MM.1S (cell line): ENCODE measurements at regions not wholly inside any gene's neighbourhood (a gene's known extent, or its start where the extent isn't known, plus 50 kb on each side); places are given as distances from the start of the nearest gene placed in this dataset.

ENCODE experiments used
- DNase-seq: peaks from one replicate; pipeline ENCODE4 v3.0.0-alpha.2; 2015
- H2AFZ ChIP-seq: fragments of 300-600 bp; sonication (generic); 2 replicates; pipeline ENCODE4 v1.6.0; 2016; ENCODE audit warnings: antibody characterized with exemption, low read length
- H3F3A ChIP-seq: fragments of 300-600 bp; sonication (generic); 2 replicates; pipeline ENCODE4 v1.6.1; 2016; ENCODE audit warnings: mild to moderate bottlenecking, antibody characterized with exemption, low read length, moderate library complexity, mixed read lengths; ENCODE audit not compliant: insufficient read depth
- H3K27ac ChIP-seq: fragments of 300-600 bp; sonication (generic); 2 replicates; pipeline ENCODE4 v1.5.1; 2016; ENCODE audit warnings: mild to moderate bottlenecking, low read length
- H3K27me3 ChIP-seq: fragments of 300-600 bp; sonication (generic); replicated peaks from 2 replicates; pipeline ENCODE4 v1.6.0; 2016; ENCODE audit warnings: low read length; ENCODE audit not compliant: insufficient read depth
- H3K36me3 ChIP-seq: fragments of 300-600 bp; sonication (generic); replicated peaks from 2 replicates; pipeline ENCODE4 v1.6.1; 2016; ENCODE audit warnings: mild to moderate bottlenecking, low read length, mixed read lengths; ENCODE audit not compliant: insufficient read depth
- H3K4me1 ChIP-seq: fragments of 300-600 bp; sonication (generic); 2 replicates; pipeline ENCODE4 v1.6.1; 2016; ENCODE audit warnings: low read length, mixed read lengths
- H3K4me2 ChIP-seq: fragments of 300-600 bp; sonication (generic); 2 replicates; pipeline ENCODE4 v1.6.0; 2016; ENCODE audit warnings: low read depth, low read length
- H3K4me3 ChIP-seq: fragments of 300-600 bp; sonication (generic); 2 replicates; pipeline ENCODE4 v1.5.1; 2016; ENCODE audit warnings: low read length, mixed read lengths
- H3K79me2 ChIP-seq: fragments of 300-600 bp; sonication (generic); 2 replicates; pipeline ENCODE4 v1.6.1; 2016; ENCODE audit warnings: mixed run types, low read length, mixed read lengths
- H3K9ac ChIP-seq: fragments of 300-600 bp; sonication (generic); 2 replicates; pipeline ENCODE4 v1.6.1; 2016; ENCODE audit warnings: low read length, mixed read lengths
- H3K9me2 ChIP-seq: fragments of 300-600 bp; sonication (generic); replicated peaks from 2 replicates; pipeline ENCODE4 v1.6.1; 2016; ENCODE audit warnings: mild to moderate bottlenecking, low read length, mixed read lengths; ENCODE audit not compliant: insufficient read depth
- H3K9me3 ChIP-seq: fragments of 300-600 bp; sonication (generic); replicated peaks from 2 replicates; pipeline ENCODE4 v1.6.1; 2016; ENCODE audit warnings: mild to moderate bottlenecking, low read length, mixed read lengths; ENCODE audit not compliant: insufficient read depth
- H4K20me1 ChIP-seq: fragments of 300-600 bp; sonication (generic); 2 replicates; pipeline ENCODE4 v1.6.1; 2016; ENCODE audit warnings: mild to moderate bottlenecking, low read length, moderate library complexity, mixed read lengths; ENCODE audit not compliant: insufficient read depth
- EZH2 ChIP-seq: fragments of 300-600 bp; sonication (generic); optimal IDR thresholded peaks from 2 replicates; pipeline ENCODE3; 2017; ENCODE audit warnings: low read depth, mild to moderate bottlenecking, antibody characterized with exemption, low read length, mixed read lengths
- EZH2phosphoT487 ChIP-seq: fragments of 300-600 bp; sonication (generic); IDR thresholded peaks from 2 replicates; pipeline ENCODE4 v1.6.1; 2018; ENCODE audit warnings: antibody characterized with exemption, low read length
- TF ChIP-seq, protein P1 (sequence below): fragments of 300-600 bp; sonication (generic); IDR thresholded peaks from 2 replicates; pipeline ENCODE4 v1.5.1; 2016; ENCODE audit warnings: antibody characterized with exemption, low read length, mixed read lengths

DNA sequence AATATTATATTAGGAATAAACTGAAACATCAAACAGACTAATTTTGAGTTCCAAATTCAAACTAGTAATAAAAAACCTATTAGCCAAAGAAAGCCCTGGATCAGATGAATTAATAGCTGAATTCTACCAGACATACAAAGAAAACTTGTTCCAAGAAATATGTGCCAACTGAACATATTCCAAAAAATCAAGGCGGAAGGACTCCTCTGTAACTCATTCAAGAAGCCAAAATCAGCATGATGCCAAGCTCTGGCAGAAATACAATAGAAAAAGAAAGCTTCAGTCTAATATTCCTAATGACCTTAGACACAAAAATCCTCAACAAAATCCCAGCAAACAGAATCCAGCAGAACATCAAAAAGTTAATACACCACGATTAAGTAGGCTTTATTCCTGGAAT lies 619.1 kb upstream of the COX7C start:
- Histone ChIP-seq H3F3A (no peaks in the 10 kb centered on the region), H3K27ac (no peak overlapping the region), H3K9me2 (no peaks in the 10 kb centered on the region)

DNA sequence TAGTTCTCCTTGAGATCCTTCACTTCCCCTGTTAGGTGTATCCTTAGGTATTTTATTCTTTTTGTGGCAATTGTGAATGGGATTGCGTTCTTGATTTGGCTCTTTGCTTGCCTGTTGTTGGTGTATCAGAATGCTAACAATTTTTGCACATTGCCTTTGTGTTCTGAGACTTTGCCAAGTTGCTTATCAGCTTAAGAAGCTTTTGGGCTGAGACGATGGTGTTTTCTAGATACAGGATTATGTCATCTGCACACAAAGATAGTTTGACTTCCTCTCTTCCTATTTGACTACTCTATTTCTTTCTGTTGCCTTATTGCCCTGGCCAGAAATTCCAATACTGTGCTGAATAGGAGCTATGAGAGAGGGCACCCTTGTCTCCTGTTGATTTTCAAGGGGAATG lies 609.4 kb upstream of the COX7C start:
- Histone ChIP-seq H3K4me3 (no peak overlapping the region), H3K36me3 (no peaks in the 10 kb centered on the region), H4K20me1 (no peaks in the 10 kb centered on the region), H3K9ac (no peak overlapping the region), H3F3A (no peaks in the 10 kb centered on the region), H3K27me3 (no peaks in the 10 kb centered on the region), H3K4me1 (no peaks in the 10 kb centered on the region), H3K79me2 (no peaks in the 10 kb centered on the region), H3K9me3 (no peaks in the 10 kb centered on the region), H3K4me2 (no peak overlapping the region), H2AFZ (no peak overlapping the region), H3K27ac (no peak overlapping the region), H3K9me2 (no peaks in the 10 kb centered on the region)
- TF ChIP-seq, protein P1, sequence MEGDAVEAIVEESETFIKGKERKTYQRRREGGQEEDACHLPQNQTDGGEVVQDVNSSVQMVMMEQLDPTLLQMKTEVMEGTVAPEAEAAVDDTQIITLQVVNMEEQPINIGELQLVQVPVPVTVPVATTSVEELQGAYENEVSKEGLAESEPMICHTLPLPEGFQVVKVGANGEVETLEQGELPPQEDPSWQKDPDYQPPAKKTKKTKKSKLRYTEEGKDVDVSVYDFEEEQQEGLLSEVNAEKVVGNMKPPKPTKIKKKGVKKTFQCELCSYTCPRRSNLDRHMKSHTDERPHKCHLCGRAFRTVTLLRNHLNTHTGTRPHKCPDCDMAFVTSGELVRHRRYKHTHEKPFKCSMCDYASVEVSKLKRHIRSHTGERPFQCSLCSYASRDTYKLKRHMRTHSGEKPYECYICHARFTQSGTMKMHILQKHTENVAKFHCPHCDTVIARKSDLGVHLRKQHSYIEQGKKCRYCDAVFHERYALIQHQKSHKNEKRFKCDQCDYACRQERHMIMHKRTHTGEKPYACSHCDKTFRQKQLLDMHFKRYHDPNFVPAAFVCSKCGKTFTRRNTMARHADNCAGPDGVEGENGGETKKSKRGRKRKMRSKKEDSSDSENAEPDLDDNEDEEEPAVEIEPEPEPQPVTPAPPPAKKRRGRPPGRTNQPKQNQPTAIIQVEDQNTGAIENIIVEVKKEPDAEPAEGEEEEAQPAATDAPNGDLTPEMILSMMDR = no peak
- TF ChIP-seq EZH2 = no peak
- TF ChIP-seq EZH2phosphoT487 = no peak
- no peak for DNase-seq

More for the DNA sequence above, 619.1 kb upstream of the COX7C start:
- no peak overlapping the region for H3K9ac ChIP-seq
- no peak for DNase-seq
- no peak overlapping the region for H3K4me3 ChIP-seq
- no peak overlapping the region for H3K4me2 ChIP-seq
- H3K27me3 ChIP-seq = no peaks in the 10 kb centered on the region
- H3K4me1 ChIP-seq = no peaks in the 10 kb centered on the region
- TF ChIP-seq EZH2phosphoT487 = no peak
- no peak for TF ChIP-seq EZH2
- TF ChIP-seq, protein P1 = no peak
- no peaks in the 10 kb centered on the region for H3K9me3 ChIP-seq
- no peaks in the 10 kb centered on the region for H3K36me3 ChIP-seq
- H3K79me2 ChIP-seq = no peaks in the 10 kb centered on the region
- H2AFZ ChIP-seq = no peak overlapping the region
- H4K20me1 ChIP-seq = no peaks in the 10 kb centered on the region

DNA sequence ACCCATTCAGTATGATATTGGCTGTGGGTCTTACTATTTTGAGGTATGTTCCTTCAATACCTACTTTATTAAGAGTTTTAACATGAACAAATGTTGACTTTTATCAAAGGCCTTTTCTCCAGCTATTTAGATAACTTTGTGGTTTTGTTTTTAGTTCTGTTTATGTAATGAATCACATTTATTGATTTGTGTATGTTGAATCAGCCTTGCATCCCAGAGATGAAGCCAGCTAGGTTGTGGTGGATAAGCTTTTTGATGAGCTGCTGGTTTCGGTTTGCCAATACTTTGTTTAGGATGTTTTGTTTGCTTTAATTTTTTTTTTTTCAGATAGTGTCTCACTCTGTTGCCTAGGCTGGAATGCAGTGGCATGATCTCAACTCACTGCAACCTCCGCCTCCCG lies 609.0 kb upstream of the COX7C start:
- no peaks in the 10 kb centered on the region for H3K9me3 ChIP-seq
- no peaks in the 10 kb centered on the region for H4K20me1 ChIP-seq
- H3K79me2 ChIP-seq = no peaks in the 10 kb centered on the region
- H3K4me3 ChIP-seq = no peak overlapping the region
- no peaks in the 10 kb centered on the region for H3K9me2 ChIP-seq
- H3K9ac ChIP-seq = no peak overlapping the region
- no peak overlapping the region for H2AFZ ChIP-seq
- no peaks in the 10 kb centered on the region for H3K4me1 ChIP-seq
- H3K27me3 ChIP-seq = no peaks in the 10 kb centered on the region
- H3K36me3 ChIP-seq = no peaks in the 10 kb centered on the region
- no peak overlapping the region for H3K4me2 ChIP-seq
- no peaks in the 10 kb centered on the region for H3F3A ChIP-seq
- H3K27ac ChIP-seq = no peak overlapping the region
- TF ChIP-seq, protein P1 = no peak
- TF ChIP-seq EZH2phosphoT487 (no peak), EZH2 (no peak)
- DNase-seq = no peak

DNA sequence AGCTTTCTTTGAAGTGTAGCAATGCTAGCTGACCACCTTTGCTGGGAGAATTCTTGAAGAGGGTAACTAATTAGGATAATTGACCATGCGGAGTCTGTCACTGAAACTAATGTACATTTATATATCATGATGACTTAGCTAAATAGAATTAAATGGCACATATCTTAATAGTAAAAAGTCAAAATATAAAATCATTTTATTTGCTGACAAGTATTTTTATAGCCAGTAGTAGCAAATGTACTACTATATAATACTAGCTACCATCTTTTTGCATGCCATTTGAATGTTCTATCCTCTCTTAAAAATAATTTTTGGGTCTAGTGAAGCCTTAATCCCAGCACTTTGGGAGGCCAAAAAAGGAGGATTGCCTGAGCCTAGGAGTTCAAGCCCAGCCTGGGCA lies 605.8 kb upstream of the COX7C start:
- TF ChIP-seq EZH2phosphoT487 = no peak
- TF ChIP-seq, protein P1 = no peak
- Histone ChIP-seq H2AFZ (no peak overlapping the region), H3K27ac (no peak overlapping the region), H3K9me2 (no peaks in the 10 kb centered on the region), H3K4me3 (no peak overlapping the region), H3K9me3 (no peaks in the 10 kb centered on the region), H3K79me2 (no peaks in the 10 kb centered on the region), H3K27me3 (no peaks in the 10 kb centered on the region), H3K4me2 (no peak overlapping the region), H3K36me3 (no peaks in the 10 kb centered on the region), H3K4me1 (no peaks in the 10 kb centered on the region), H4K20me1 (no peaks in the 10 kb centered on the region), H3K9ac (no peak overlapping the region), H3F3A (no peaks in the 10 kb centered on the region)
- DNase-seq = no peak
